ENCODE measurements at regions not wholly inside any gene's neighbourhood (a gene's known extent, or its start where the extent isn't known, plus 50 kb on each side); places are given as distances from the start of the nearest gene placed in this dataset.

DNA sequence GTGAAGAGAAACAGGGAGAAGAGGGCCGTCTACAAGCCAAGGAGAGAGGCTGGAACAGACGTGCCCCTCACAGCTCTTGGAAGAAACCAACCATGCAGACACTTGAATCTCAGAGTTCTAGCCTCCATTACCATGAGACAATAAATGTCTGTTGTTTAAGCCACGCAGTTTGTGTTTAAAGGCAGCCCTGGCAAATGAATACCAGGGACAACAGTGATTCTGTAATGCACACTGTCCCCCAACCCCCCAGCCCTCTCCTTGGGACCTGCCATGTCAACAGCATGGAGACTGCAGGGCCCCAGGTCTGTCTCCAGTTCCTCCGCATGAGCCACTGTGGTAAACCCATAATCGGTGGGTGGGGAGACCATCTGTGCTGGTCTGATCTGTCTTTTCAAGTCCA is 348.0 kb upstream of the KLF3 start:
- Mint-ChIP-seq H3K36me3 (peaks cover 2% of the 10 kb centered on the region; the same call in 1 of the 2 replicates), H3K4me1 (peaks cover 31% of the 10 kb centered on the region), H3K4me3 (no peak overlapping the region), H3K27me3 (ENCODE audit: low read depth) (no peaks in the 10 kb centered on the region), H3K27ac (no peak overlapping the region), H3K9me3 (peaks cover 12% of the 10 kb centered on the region)
- DNase-seq (ENCODE audit: low spot score) (no peak), ATAC-seq (no peak)
- CTCF ChIA-PET = no interaction called here
- POLR2A ChIA-PET = no interaction called here
- TF ChIP-seq ZNF423 (CRISPR knock-in tag; IDR thresholded peaks at IDR 0.05) (no peak), EMX1 (CRISPR knock-in tag; IDR thresholded peaks at IDR 0.05) (no peak), RORB (CRISPR knock-in tag; IDR thresholded peaks at IDR 0.05) (no peak), NFATC4 (CRISPR knock-in tag; IDR thresholded peaks at IDR 0.05) (no peak), SOX15 (CRISPR knock-in tag; IDR thresholded peaks at IDR 0.05) (no peak), ZNF219 (CRISPR knock-in tag; IDR thresholded peaks at IDR 0.05; ENCODE audit: borderline replicate concordance) (no peak), PRRX2 (CRISPR knock-in tag; IDR thresholded peaks at IDR 0.05) (no peak), ZNF121 (CRISPR knock-in tag; IDR thresholded peaks at IDR 0.05) (no peak)
- TF ChIP-seq, protein P1, sequence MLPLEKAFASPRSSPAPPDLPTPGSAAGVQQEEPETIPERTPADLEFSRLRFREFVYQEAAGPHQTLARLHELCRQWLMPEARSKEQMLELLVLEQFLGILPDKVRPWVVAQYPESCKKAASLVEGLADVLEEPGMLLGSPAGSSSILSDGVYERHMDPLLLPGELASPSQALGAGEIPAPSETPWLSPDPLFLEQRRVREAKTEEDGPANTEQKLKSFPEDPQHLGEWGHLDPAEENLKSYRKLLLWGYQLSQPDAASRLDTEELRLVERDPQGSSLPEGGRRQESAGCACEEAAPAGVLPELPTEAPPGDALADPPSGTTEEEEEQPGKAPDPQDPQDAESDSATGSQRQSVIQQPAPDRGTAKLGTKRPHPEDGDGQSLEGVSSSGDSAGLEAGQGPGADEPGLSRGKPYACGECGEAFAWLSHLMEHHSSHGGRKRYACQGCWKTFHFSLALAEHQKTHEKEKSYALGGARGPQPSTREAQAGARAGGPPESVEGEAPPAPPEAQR (CRISPR knock-in tag; IDR thresholded peaks at IDR 0.05) = no peak
- TF ChIP-seq, protein P2, sequence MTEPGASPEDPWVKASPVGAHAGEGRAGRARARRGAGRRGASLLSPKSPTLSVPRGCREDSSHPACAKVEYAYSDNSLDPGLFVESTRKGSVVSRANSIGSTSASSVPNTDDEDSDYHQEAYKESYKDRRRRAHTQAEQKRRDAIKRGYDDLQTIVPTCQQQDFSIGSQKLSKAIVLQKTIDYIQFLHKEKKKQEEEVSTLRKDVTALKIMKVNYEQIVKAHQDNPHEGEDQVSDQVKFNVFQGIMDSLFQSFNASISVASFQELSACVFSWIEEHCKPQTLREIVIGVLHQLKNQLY (CRISPR knock-in tag; IDR thresholded peaks at IDR 0.05) = no peak
- TF ChIP-seq, protein P3, sequence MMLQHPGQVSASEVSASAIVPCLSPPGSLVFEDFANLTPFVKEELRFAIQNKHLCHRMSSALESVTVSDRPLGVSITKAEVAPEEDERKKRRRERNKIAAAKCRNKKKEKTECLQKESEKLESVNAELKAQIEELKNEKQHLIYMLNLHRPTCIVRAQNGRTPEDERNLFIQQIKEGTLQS (CRISPR knock-in tag; conservative IDR thresholded peaks at IDR 0.05) = no peak
- TF ChIP-seq, protein P4, sequence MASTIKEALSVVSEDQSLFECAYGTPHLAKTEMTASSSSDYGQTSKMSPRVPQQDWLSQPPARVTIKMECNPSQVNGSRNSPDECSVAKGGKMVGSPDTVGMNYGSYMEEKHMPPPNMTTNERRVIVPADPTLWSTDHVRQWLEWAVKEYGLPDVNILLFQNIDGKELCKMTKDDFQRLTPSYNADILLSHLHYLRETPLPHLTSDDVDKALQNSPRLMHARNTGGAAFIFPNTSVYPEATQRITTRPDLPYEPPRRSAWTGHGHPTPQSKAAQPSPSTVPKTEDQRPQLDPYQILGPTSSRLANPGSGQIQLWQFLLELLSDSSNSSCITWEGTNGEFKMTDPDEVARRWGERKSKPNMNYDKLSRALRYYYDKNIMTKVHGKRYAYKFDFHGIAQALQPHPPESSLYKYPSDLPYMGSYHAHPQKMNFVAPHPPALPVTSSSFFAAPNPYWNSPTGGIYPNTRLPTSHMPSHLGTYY (CRISPR knock-in tag; IDR thresholded peaks at IDR 0.05) = no peak
- TF ChIP-seq, protein P5, sequence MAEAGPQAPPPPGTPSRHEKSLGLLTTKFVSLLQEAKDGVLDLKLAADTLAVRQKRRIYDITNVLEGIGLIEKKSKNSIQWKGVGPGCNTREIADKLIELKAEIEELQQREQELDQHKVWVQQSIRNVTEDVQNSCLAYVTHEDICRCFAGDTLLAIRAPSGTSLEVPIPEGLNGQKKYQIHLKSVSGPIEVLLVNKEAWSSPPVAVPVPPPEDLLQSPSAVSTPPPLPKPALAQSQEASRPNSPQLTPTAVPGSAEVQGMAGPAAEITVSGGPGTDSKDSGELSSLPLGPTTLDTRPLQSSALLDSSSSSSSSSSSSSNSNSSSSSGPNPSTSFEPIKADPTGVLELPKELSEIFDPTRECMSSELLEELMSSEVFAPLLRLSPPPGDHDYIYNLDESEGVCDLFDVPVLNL (CRISPR knock-in tag; IDR thresholded peaks at IDR 0.05; ENCODE audit: borderline replicate concordance, low read depth) = no peak
- TF ChIP-seq, protein P6, sequence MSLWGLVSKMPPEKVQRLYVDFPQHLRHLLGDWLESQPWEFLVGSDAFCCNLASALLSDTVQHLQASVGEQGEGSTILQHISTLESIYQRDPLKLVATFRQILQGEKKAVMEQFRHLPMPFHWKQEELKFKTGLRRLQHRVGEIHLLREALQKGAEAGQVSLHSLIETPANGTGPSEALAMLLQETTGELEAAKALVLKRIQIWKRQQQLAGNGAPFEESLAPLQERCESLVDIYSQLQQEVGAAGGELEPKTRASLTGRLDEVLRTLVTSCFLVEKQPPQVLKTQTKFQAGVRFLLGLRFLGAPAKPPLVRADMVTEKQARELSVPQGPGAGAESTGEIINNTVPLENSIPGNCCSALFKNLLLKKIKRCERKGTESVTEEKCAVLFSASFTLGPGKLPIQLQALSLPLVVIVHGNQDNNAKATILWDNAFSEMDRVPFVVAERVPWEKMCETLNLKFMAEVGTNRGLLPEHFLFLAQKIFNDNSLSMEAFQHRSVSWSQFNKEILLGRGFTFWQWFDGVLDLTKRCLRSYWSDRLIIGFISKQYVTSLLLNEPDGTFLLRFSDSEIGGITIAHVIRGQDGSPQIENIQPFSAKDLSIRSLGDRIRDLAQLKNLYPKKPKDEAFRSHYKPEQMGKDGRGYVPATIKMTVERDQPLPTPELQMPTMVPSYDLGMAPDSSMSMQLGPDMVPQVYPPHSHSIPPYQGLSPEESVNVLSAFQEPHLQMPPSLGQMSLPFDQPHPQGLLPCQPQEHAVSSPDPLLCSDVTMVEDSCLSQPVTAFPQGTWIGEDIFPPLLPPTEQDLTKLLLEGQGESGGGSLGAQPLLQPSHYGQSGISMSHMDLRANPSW (CRISPR knock-in tag; conservative IDR thresholded peaks at IDR 0.05; ENCODE audit: low read depth) = no peak
- TF ChIP-seq, protein P7, sequence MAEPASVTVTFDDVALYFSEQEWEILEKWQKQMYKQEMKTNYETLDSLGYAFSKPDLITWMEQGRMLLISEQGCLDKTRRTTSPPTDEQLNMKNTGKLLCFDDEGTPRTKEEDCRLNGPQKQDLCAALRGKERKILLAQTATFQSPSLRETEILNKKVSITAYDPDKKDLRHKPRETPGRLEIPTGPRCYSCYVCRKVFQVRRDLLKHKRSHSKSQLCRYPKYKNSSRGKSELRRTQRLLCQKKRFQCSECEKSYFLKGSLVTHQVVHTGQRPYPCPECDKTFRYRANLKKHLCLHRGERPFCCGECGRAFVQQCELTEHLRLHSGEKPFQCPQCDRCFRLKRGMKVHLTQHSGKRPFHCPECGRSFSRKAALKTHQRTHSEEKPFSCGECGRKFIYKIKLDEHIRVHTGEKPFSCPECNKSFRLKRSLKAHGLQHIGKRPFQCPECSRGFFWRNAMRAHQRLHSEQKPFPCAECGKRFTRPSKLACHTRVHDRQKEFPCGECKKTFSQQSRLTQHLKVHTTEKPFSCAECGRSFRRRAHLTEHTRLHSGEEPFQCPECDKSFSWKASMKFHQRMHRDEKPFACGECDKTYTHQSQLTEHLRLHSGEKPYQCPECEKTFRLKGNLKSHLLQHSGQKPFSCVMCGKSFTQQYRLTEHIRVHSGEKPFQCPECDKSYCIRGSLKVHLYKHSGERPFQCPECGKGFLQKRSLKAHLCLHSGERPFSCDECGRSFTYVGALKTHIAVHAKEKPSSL (CRISPR knock-in tag; conservative IDR thresholded peaks at IDR 0.05) = no peak
- TF ChIP-seq, protein P8, sequence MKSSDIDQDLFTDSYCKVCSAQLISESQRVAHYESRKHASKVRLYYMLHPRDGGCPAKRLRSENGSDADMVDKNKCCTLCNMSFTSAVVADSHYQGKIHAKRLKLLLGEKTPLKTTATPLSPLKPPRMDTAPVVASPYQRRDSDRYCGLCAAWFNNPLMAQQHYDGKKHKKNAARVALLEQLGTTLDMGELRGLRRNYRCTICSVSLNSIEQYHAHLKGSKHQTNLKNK (CRISPR knock-in tag; IDR thresholded peaks at IDR 0.05) = no peak
